ENCODE measurements at regions not wholly inside any gene's neighbourhood (a gene's known extent, or its start where the extent isn't known, plus 50 kb on each side); places are given as distances from the start of the nearest gene placed in this dataset.

DNA sequence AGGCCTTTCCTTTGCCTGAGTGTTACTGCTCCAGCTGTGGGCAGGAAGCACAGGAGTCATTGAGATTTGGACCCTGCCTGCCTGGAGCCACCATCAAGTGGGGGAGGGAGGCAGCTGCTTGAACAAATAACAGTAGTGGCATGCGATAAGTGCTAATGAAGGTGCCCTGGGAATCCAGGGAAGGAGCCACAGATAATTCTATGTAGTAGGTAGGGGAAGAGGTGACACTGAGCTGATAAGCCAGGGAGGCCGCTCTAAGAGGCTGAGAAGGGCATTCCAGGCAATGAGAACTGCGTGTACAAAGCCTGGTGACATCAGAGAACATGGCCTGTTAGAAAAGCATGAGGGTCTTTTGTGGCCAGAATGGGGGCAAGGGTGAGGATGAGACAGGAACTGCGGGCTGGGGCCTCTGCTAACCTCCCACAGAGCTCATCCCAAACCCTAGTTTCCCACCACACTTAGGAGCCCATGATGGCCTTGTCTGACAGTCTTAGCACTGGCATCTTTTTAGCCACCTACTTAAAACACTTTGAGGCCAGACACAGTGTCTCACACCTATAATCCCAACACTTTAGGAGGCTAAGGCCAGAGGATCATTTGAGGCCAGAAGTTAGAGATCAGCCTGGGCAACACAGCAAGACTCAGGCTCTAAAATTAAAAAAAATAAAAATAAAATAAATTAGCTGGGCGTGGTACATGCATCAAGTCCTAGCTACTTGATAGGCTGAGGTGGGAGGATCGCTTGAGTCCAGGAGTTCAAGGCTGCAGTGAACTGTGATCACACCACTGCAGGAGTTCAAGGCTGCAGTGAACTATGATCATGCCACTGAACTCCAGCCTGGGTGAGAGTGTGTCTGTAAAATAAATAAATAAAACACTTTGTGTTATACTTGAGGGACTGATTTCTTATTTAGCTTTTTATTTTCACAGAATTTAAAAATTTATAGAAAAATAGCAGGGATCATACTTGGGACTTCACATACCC lies 58.9 kb downstream of the TET3 start:
- no peak overlapping the region for H3K27ac ChIP-seq
- TF ChIP-seq, protein P1, sequence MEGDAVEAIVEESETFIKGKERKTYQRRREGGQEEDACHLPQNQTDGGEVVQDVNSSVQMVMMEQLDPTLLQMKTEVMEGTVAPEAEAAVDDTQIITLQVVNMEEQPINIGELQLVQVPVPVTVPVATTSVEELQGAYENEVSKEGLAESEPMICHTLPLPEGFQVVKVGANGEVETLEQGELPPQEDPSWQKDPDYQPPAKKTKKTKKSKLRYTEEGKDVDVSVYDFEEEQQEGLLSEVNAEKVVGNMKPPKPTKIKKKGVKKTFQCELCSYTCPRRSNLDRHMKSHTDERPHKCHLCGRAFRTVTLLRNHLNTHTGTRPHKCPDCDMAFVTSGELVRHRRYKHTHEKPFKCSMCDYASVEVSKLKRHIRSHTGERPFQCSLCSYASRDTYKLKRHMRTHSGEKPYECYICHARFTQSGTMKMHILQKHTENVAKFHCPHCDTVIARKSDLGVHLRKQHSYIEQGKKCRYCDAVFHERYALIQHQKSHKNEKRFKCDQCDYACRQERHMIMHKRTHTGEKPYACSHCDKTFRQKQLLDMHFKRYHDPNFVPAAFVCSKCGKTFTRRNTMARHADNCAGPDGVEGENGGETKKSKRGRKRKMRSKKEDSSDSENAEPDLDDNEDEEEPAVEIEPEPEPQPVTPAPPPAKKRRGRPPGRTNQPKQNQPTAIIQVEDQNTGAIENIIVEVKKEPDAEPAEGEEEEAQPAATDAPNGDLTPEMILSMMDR (conservative IDR thresholded peaks at IDR 0.05), result no peak

GRCh38 chr2:74044999-74045398 lies 60.3 kb downstream of the TET3 start:
- H3K27ac ChIP-seq, result no peak overlapping the region
- TF ChIP-seq, protein P1 (conservative IDR thresholded peaks at IDR 0.05), result no peak

GRCh38 chr2:74045454-74045853 lies 60.7 kb downstream of the TET3 start:
- no peak overlapping the region for H3K27ac ChIP-seq
- TF ChIP-seq, protein P1 (conservative IDR thresholded peaks at IDR 0.05), result no peak

- TF ChIP-seq, protein P1 (conservative IDR thresholded peaks at IDR 0.05), result no peak
- no peak overlapping the region for H3K27ac ChIP-seq
Observed at GRCh38 chr2:74046441-74046840, 61.7 kb downstream of the TET3 start.

- H3K27ac ChIP-seq, result no peak overlapping the region
- TF ChIP-seq, protein P1 (conservative IDR thresholded peaks at IDR 0.05), result no peak
Observed at GRCh38 chr2:74047152-74047551, 62.4 kb downstream of the TET3 start.

DNA sequence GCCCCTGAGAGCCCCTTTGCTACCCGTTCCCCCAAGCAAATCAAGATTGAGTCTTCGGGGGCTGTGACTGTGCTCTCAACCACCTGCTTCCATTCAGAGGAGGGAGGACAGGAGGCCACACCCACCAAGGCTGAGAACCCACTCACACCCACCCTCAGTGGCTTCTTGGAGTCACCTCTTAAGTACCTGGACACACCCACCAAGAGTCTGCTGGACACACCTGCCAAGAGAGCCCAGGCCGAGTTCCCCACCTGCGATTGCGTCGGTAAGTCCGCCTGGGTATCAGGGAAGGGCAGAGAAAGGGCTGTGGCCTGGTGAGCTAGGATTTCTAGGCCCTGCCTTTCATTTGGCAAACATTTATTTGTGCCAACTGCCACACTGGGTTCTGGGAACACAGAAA lies 63.4 kb downstream of the TET3 start:
- H3K27ac ChIP-seq, result no peak overlapping the region
- TF ChIP-seq, protein P1 (conservative IDR thresholded peaks at IDR 0.05), result no peak

GRCh38 chr2:74048843-74049519 lies 64.3 kb downstream of the TET3 start:
- H3K27ac ChIP-seq, result no peak overlapping the region
- TF ChIP-seq, protein P1 (conservative IDR thresholded peaks at IDR 0.05), result no peak
